Activated T-helper 2 cell treated with anti-CD3 and anti-CD28 coated beads, Interferon-gamma antibody, Interleukin-2, Interleukin-4, amounts not matched to agents 10 μg/mL and 5 μg/mL and 100 μg/mL, durations not matched to agents 14 hours and 24 hours and 36 hours (primary cell): ENCODE measurements at regions not wholly inside any gene's neighbourhood (a gene's known extent, or its start where the extent isn't known, plus 50 kb on each side); places are given as distances from the start of the nearest gene placed in this dataset.
"Not testable (repeated sequence)": the region's sequence is repeated elsewhere in the genome, so short reads cannot be mapped to it uniquely, and the experiment has no call there.

ENCODE experiments used
- DNase-seq: peaks from one replicate; pipeline ENCODE4 v3.0.0; 2021; ENCODE audit warnings: low spot score
- H3K27ac Mint-ChIP-seq: one replicate; pipeline ENCODE4 v1.8.0; 2021; ENCODE audit warnings: mixed read lengths
- H3K27me3 Mint-ChIP-seq: one replicate; pipeline ENCODE4 v1.8.0; 2021; ENCODE audit warnings: low read depth, mixed read lengths
- H3K36me3 Mint-ChIP-seq: one replicate; pipeline ENCODE4 v1.8.0; 2021; ENCODE audit warnings: low read depth, mixed read lengths
- H3K4me1 Mint-ChIP-seq: one replicate; pipeline ENCODE4 v1.8.0; 2021; ENCODE audit warnings: low read depth, mixed read lengths
- H3K4me3 Mint-ChIP-seq: one replicate; pipeline ENCODE4 v1.8.0; 2021; ENCODE audit warnings: low read depth, mild to moderate bottlenecking, moderate library complexity, mixed read lengths
- H3K9me3 Mint-ChIP-seq: one replicate; pipeline ENCODE4 v1.8.0; 2021; ENCODE audit warnings: mixed read lengths
- intact Hi-C: fragments of 100-400 bp; cut with micrococcal nuclease; formaldehyde crosslinking; loops from one replicate; pipeline ENCODE4 v1.15.1; 2023

GRCh38 chr15:93932164-93932776, 299.1 kb upstream of the MCTP2 start:
- Mint-ChIP-seq H3K27me3 (peaks cover 3% of the 10 kb centered on the region), H3K9me3 (no peaks in the 10 kb centered on the region), H3K4me1 (peaks cover 12% of the 10 kb centered on the region), H3K4me3 (no peak overlapping the region), H3K36me3 (no peaks in the 10 kb centered on the region), H3K27ac (no peak overlapping the region)
- DNase-seq, result no peak
- intact Hi-C loops, result no loop called here

DNA sequence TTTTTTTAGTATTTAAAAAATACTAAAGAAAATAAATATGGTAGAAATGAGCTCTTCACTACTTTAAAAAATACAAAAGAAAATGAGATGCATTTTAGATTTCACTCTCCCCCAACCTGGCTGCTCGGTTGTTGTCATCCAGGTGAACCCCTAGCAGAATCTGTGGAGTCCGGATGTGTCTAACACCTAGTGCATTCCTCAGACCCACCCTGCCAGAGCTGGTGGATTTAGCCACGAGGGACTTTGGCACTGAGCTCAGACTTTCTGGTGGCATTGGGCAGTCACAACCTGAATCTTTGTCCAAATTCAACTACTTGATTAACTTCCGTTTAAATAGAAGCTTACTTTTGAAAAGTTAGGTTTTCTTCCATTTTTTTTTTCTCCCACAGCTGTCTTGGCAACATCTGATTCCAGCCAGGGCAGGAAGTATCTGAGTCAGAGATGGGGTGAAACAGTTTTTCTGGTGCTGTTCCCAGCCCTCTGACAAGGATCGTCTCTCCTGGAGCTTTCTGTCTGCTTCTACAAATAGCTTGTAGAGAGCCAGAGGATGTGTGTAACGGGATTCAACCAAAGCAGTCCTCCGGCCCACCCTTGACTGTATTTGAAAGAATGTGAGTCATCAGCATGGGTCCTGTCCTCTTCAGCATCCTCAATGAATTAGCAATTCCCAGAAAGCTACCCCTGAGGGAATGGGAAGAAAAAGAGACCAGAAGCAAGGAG, 301.8 kb upstream of the MCTP2 start:
- H3K9me3 Mint-ChIP-seq, result no peaks in the 10 kb centered on the region
- intact Hi-C loops, result no loop called here

DNA sequence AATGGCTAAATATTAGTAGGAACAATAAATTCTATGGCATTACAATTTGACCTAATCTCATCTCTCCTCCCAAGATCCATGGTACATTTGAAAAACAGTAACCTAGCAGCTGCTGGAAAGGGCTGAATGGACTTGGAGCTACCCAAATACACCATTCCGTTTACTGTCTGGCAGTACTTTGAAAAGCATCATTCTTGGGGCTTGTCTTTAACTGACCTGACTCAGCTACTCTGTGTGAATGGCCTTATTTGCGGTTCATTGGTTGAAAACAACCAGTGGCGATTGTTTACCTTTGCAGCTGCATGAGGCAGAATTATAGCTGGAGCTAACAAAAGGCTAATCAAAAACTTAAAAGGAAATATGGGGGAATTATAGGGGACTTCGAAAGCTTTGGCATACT, 311.2 kb upstream of the MCTP2 start:
- intact Hi-C loops, result no loop called here
- H3K4me3 Mint-ChIP-seq, result no peak overlapping the region
- H3K4me1 Mint-ChIP-seq, result no peaks in the 10 kb centered on the region
- no peaks in the 10 kb centered on the region for H3K9me3 Mint-ChIP-seq
- DNase-seq, result no peak
- no peak overlapping the region for H3K27ac Mint-ChIP-seq
- no peaks in the 10 kb centered on the region for H3K27me3 Mint-ChIP-seq
- no peaks in the 10 kb centered on the region for H3K36me3 Mint-ChIP-seq

More for the DNA sequence above, 301.8 kb upstream of the MCTP2 start:
- Mint-ChIP-seq H3K27me3 (peaks cover 3% of the 10 kb centered on the region), H3K4me1 (peaks cover 12% of the 10 kb centered on the region), H3K36me3 (no peaks in the 10 kb centered on the region), H3K27ac (no peak overlapping the region), H3K4me3 (no peak overlapping the region)
- no peak for DNase-seq

- H3K4me3 Mint-ChIP-seq, intact Hi-C loops, H3K27ac Mint-ChIP-seq, H3K36me3 Mint-ChIP-seq, DNase-seq, H3K27me3 Mint-ChIP-seq, H3K9me3 Mint-ChIP-seq, H3K4me1 Mint-ChIP-seq: not testable (repeated sequence)
Measured at GRCh38 chr15:93918801-93919200, 312.6 kb upstream of the MCTP2 start.

DNA sequence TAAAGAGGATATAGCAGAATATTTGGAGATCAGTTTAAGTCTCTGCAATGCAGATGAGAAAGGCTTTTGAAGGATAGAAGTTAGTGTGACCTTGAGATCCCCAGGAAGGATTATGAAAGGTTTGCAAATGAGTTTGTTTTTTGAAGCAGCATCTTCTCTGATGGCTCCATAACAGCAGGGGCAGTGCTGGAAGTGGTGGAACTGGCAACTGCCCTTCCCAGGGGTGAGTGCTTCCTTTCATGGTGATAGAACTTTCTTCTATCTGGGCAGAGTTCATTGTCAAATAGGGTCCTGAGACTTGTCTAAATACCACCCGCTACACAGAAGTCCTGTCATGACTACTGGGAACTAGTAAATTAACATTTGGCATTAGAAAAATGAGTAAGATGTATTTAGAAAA, 314.2 kb upstream of the MCTP2 start:
- DNase-seq, result no peak
- Mint-ChIP-seq H3K36me3 (no peaks in the 10 kb centered on the region), H3K4me3 (no peak overlapping the region), H3K27me3 (no peaks in the 10 kb centered on the region), H3K4me1 (no peaks in the 10 kb centered on the region), H3K9me3 (no peaks in the 10 kb centered on the region), H3K27ac (no peak overlapping the region)
- intact Hi-C loops, result no loop called here

GRCh38 chr15:93913871-93914270, 317.5 kb upstream of the MCTP2 start:
- intact Hi-C loops, result no loop called here
- Mint-ChIP-seq H3K36me3 (no peaks in the 10 kb centered on the region), H3K4me1 (no peaks in the 10 kb centered on the region), H3K27ac (no peak overlapping the region), H3K9me3 (no peaks in the 10 kb centered on the region), H3K4me3 (no peak overlapping the region), H3K27me3 (no peaks in the 10 kb centered on the region)
- no peak for DNase-seq

DNA sequence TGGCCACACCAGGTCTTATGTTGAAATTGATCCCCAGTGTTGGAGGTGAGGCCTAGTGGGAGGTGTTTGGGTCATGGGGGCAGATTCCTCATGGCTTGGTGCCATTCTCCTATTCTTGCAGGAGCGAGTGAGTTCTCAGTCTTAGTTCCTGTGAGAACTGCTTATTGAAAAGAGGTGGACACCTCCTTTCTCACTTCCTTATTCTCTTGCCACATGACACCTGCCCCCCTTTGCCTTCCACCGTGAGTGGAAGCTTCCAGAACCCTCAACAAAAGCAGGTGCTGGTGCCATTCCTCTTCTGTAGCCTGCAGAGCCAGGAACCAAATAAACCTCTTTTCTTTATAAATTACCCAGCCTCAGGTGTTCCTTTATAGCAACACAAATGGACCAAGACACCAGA, 318.1 kb upstream of the MCTP2 start:
- Mint-ChIP-seq H3K27me3 (no peaks in the 10 kb centered on the region), H3K4me1 (no peaks in the 10 kb centered on the region), H3K9me3 (no peaks in the 10 kb centered on the region), H3K4me3 (no peak overlapping the region), H3K36me3 (no peaks in the 10 kb centered on the region), H3K27ac (no peak overlapping the region)
- intact Hi-C loops, result no loop called here
- DNase-seq, result no peak

- intact Hi-C loops, result no loop called here
- no peak overlapping the region for H3K4me3 Mint-ChIP-seq
- no peaks in the 10 kb centered on the region for H3K4me1 Mint-ChIP-seq
- H3K36me3 Mint-ChIP-seq, result no peaks in the 10 kb centered on the region
- DNase-seq, result no peak
- H3K27me3 Mint-ChIP-seq, result peaks cover 3% of the 10 kb centered on the region
- H3K9me3 Mint-ChIP-seq, result no peaks in the 10 kb centered on the region
- H3K27ac Mint-ChIP-seq, result no peak overlapping the region
Measured at GRCh38 chr15:93900476-93901400, 330.6 kb upstream of the MCTP2 start.

DNA sequence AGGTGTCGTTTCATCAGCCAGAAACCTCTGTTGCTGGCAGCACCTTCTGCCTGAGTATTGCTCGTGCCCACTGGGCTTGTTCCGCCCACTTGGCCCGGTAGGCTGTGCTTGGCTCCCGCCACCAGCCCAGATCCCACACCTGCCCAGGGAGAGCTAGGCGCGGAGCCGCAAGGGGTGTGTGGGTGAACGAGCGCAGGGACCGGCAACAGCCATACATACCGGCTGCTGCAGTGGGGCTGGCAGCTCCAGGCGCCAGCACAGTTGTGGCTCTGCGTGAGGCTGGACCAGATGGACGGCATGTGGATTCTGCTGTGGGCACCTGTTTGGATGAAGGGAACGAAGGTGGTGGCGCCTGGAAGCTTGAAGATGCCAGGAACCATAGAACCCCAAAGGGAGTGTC, 331.5 kb upstream of the MCTP2 start:
- Mint-ChIP-seq H3K27me3 (peaks cover 3% of the 10 kb centered on the region), H3K9me3 (no peaks in the 10 kb centered on the region), H3K36me3 (no peaks in the 10 kb centered on the region), H3K4me3 (no peak overlapping the region), H3K4me1 (no peaks in the 10 kb centered on the region), H3K27ac (no peak overlapping the region)
- DNase-seq, result no peak
- intact Hi-C loops, result no loop called here

DNA sequence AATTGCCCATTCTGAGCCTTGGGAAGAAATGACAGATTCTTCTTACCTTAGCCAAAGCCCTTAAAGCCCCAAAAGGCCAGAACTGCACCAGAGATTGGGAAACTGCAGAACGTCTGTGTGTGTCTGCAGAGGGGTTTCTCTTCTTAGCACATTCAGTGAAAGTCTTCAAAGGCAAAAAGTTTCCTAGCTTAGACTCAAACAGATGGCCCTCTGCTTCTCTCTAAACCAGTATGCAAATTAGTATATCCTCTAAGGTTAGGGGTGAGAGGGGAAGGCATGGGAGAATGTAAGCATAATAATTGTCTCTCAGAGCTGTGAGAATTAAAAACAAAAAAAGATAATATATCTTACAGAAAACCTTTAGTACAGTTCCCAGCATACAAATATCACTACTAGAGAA, 334.0 kb upstream of the MCTP2 start:
- Mint-ChIP-seq H3K4me1 (no peaks in the 10 kb centered on the region), H3K9me3 (no peaks in the 10 kb centered on the region), H3K36me3 (no peaks in the 10 kb centered on the region), H3K27me3 (no peaks in the 10 kb centered on the region), H3K27ac (no peak overlapping the region), H3K4me3 (no peak overlapping the region)
- intact Hi-C loops, result no loop called here
- no peak for DNase-seq

- Mint-ChIP-seq H3K4me3 (no peak overlapping the region), H3K27me3 (no peaks in the 10 kb centered on the region), H3K36me3 (no peaks in the 10 kb centered on the region), H3K27ac (no peak overlapping the region), H3K9me3 (no peaks in the 10 kb centered on the region), H3K4me1 (no peaks in the 10 kb centered on the region)
- DNase-seq, result no peak
- intact Hi-C loops, result no loop called here
Measured at GRCh38 chr15:93895976-93896770, 335.2 kb upstream of the MCTP2 start.

GRCh38 chr15:93894438-93895036, 336.8 kb upstream of the MCTP2 start:
- intact Hi-C loops, result no loop called here
- Mint-ChIP-seq H3K4me1 (no peaks in the 10 kb centered on the region), H3K36me3 (no peaks in the 10 kb centered on the region), H3K27me3 (no peaks in the 10 kb centered on the region), H3K4me3 (no peak overlapping the region), H3K9me3 (no peaks in the 10 kb centered on the region), H3K27ac (no peak overlapping the region)
- no peak for DNase-seq
